Activated CD8-positive, alpha-beta memory T cell treated with anti-CD3 and anti-CD28 coated beads for 36 hours (primary cell): ENCODE measurements at regions not wholly inside any gene's neighbourhood (a gene's known extent, or its start where the extent isn't known, plus 50 kb on each side); places are given as distances from the start of the nearest gene placed in this dataset.

ENCODE experiments used
- CTCF ChIA-PET: fragments of 350-600 bp; sonication (Branson Sonifier 250); formaldehyde crosslinking; loops from one replicate; lab custom pipeline; 2021; ENCODE audit warnings: antibody characterized with exemption; lab: Charles Lee
- POLR2A ChIA-PET: fragments of 350-600 bp; sonication (Branson Sonifier 250); formaldehyde crosslinking; loops from one replicate; lab custom pipeline; 2021; ENCODE audit warnings: antibody characterized with exemption; lab: Charles Lee

- POLR2A ChIA-PET: no interaction called here
- CTCF ChIA-PET: no interaction called here
These were observed 191.1 kb downstream of the MAP2K6 start for GRCh38 chr17:69605571-69605970.

GRCh38 chr17:69606142-69606800 lies 191.8 kb downstream of the MAP2K6 start:
- ChIA-PET POLR2A (no interaction called here), CTCF (no interaction called here)

- POLR2A ChIA-PET: no interaction called here
- CTCF ChIA-PET: interaction anchor here (0.5 kb wide), 1 partner anchor 716 kb away, joined by 3 read pairs; no protein-coding TSS in a partner anchor
These were observed 192.8 kb downstream of the MAP2K6 start for GRCh38 chr17:69607162-69607834.

- POLR2A ChIA-PET: no interaction called here
- CTCF ChIA-PET: no interaction called here
These were observed 193.6 kb downstream of the MAP2K6 start for GRCh38 chr17:69608141-69608540.

- ChIA-PET CTCF (no interaction called here), POLR2A (no interaction called here)
These were observed 194.4 kb downstream of the MAP2K6 start for GRCh38 chr17:69608808-69609472.

GRCh38 chr17:69609473-69610305 lies 195.2 kb downstream of the MAP2K6 start:
- ChIA-PET CTCF (no interaction called here), POLR2A (no interaction called here)

GRCh38 chr17:69620363-69620762 lies 205.9 kb downstream of the MAP2K6 start:
- CTCF ChIA-PET: no interaction called here

GRCh38 chr17:69625474-69625873 lies 211.0 kb downstream of the MAP2K6 start:
- ChIA-PET CTCF (no interaction called here), POLR2A (no interaction called here)

More at GRCh38 chr17:69620363-69620762, 205.9 kb downstream of the MAP2K6 start:
- POLR2A ChIA-PET: no interaction called here

GRCh38 chr17:69630056-69630635 lies 215.6 kb downstream of the MAP2K6 start:
- ChIA-PET POLR2A (no interaction called here), CTCF (no interaction called here)

GRCh38 chr17:69634844-69635243 lies 220.3 kb downstream of the MAP2K6 start:
- ChIA-PET POLR2A (no interaction called here), CTCF (no interaction called here)

GRCh38 chr17:69637446-69638156 lies 223.1 kb downstream of the MAP2K6 start:
- CTCF ChIA-PET: no interaction called here
- POLR2A ChIA-PET: interaction anchor here (0.6 kb wide), 1 partner anchor 654 kb away, joined by 4 read pairs; no protein-coding TSS in a partner anchor

- CTCF ChIA-PET: no interaction called here
- POLR2A ChIA-PET: no interaction called here
These were observed 224.6 kb downstream of the MAP2K6 start for GRCh38 chr17:69639096-69639495.

GRCh38 chr17:69640073-69640472 lies 225.6 kb downstream of the MAP2K6 start:
- POLR2A ChIA-PET: no interaction called here

GRCh38 chr17:69643686-69644085 lies 229.2 kb downstream of the MAP2K6 start:
- ChIA-PET POLR2A (no interaction called here), CTCF (no interaction called here)

More at GRCh38 chr17:69640073-69640472, 225.6 kb downstream of the MAP2K6 start:
- CTCF ChIA-PET: no interaction called here

- ChIA-PET CTCF (no interaction called here), POLR2A (no interaction called here)
These were observed 232.2 kb downstream of the MAP2K6 start for GRCh38 chr17:69646729-69647128.

- ChIA-PET POLR2A (no interaction called here), CTCF (no interaction called here)
These were observed 236.4 kb downstream of the MAP2K6 start for GRCh38 chr17:69650881-69651280.

- CTCF ChIA-PET: no interaction called here
- POLR2A ChIA-PET: no interaction called here
These were observed 237.4 kb downstream of the MAP2K6 start for GRCh38 chr17:69651921-69652320.

- ChIA-PET CTCF (no interaction called here), POLR2A (no interaction called here)
These were observed 240.7 kb downstream of the MAP2K6 start for GRCh38 chr17:69654981-69655855.
